Panc1 (cell line): ENCODE measurements at regions not wholly inside any gene's neighbourhood (a gene's known extent, or its start where the extent isn't known, plus 50 kb on each side); places are given as distances from the start of the nearest gene placed in this dataset.

Source experiments
- ATAC-seq: fragments of 200-7000 bp; cut with Tn5 transposase; 2 replicates; pipeline ENCODE4 v1.9.1; 2020; ENCODE audit warnings: mild to moderate bottlenecking, moderate library complexity
- BruUV-seq: library from RNA; stranded (reverse); fragments of 400-500 nt; replicated peaks from 2 replicates; lab custom pipeline; 2021; lab: Mats Ljungman, UMichigan
- CTCF ChIA-PET: fragments of 300-600 bp; sonication (Branson Sonifier 250); formaldehyde crosslinking; loops from one replicate; lab custom pipeline; 2022; ENCODE audit warnings: antibody characterized with exemption; lab: Charles Lee
- POLR2A ChIA-PET: fragments of 300-600 bp; sonication (Branson Sonifier 250); formaldehyde crosslinking; loops from one replicate; lab custom pipeline; 2022; ENCODE audit warnings: antibody characterized with exemption; lab: Charles Lee
- DNase-seq: peaks from one replicate; pipeline ENCODE4 v3.0.0-alpha.2; 2010; ENCODE audit warnings: low read depth, low spot score
- H3K27ac ChIP-seq: 2 replicates; pipeline ENCODE4 v1.5.1; 2011; ENCODE audit warnings: mild to moderate bottlenecking, low read length, inconsistent platforms
- H3K27me3 ChIP-seq: fragments of 200-500 bp; sonication (Bioruptor generic); 2 replicates; pipeline ENCODE4 v1.6.0; 2014; ENCODE audit warnings: low read length, inconsistent platforms; ENCODE audit not compliant: control insufficient read depth, insufficient read depth
- H3K36me3 ChIP-seq: fragments of 200-500 bp; sonication (Bioruptor generic); 2 replicates; pipeline ENCODE4 v1.5.1; 2014; ENCODE audit warnings: inconsistent platforms, mild to moderate bottlenecking, low read length, moderate library complexity; ENCODE audit not compliant: control insufficient read depth, insufficient read depth
- H3K4me1 ChIP-seq: 2 replicates; pipeline ENCODE4 v1.5.1; 2011; ENCODE audit warnings: inconsistent platforms, mild to moderate bottlenecking, low read length, moderate library complexity; ENCODE audit not compliant: control insufficient read depth, insufficient read depth
- H3K4me3 ChIP-seq, 2 experiments: 2 replicates each; pipeline ENCODE4 v1.5.1; 2011 to 2012; ENCODE audit warnings: low read depth in 2 of 2, low read length in 2 of 2, mild to moderate bottlenecking in 2 of 2, inconsistent platforms in 1 of 2, moderate library complexity in 1 of 2
- H3K9me3 ChIP-seq: fragments of 200-500 bp; sonication (Bioruptor generic); 2 replicates; pipeline ENCODE4 v1.5.1; 2014; ENCODE audit warnings: low read depth, mild to moderate bottlenecking, inconsistent platforms, low read length, moderate library complexity; ENCODE audit not compliant: control insufficient read depth, insufficient read depth
- CTCF ChIP-seq: fragments of 450-650 bp; IDR thresholded peaks from 2 replicates; pipeline ENCODE4 v1.5.1; 2017; ENCODE audit warnings: mild to moderate bottlenecking
- POLR2AphosphoS5 ChIP-seq: IDR thresholded peaks from 2 replicates; pipeline ENCODE4 v1.6.1; 2012; ENCODE audit warnings: mild to moderate bottlenecking, low read depth, low read length, moderate library complexity
- REST ChIP-seq, 2 experiments: IDR thresholded peaks; 2 replicates each; pipeline ENCODE4 v1.6.1; 2011 to 2012; ENCODE audit warnings: low read depth in 2 of 2, control low read depth in 1 of 2, low read length in 1 of 2, mild to moderate bottlenecking in 1 of 2, moderate library complexity in 1 of 2; ENCODE audit not compliant: insufficient read depth in 1 of 2
- SIN3A ChIP-seq: IDR thresholded peaks from 2 replicates; pipeline ENCODE4 v1.6.1; 2012; ENCODE audit warnings: low read depth, mild to moderate bottlenecking, low read length, moderate library complexity, borderline replicate concordance; ENCODE audit not compliant: insufficient read depth
- TCF7L2 ChIP-seq: IDR thresholded peaks from 2 replicates; pipeline ENCODE4 v1.6.1; 2011; ENCODE audit warnings: mild to moderate bottlenecking, low read depth, low read length, inconsistent platforms
- in situ Hi-C: cut with HindIII; loops from 2 replicates; pipeline ENCODE4 v1.10.0; 2016; ENCODE audit warnings: low sequenced_read_pairs, low pct_unique_long_range_greater_than_20kb
- intact Hi-C: fragments of 100-400 bp; cut with micrococcal nuclease; formaldehyde crosslinking; loops from one replicate; pipeline ENCODE4 v1.10.0; 2022; ENCODE audit not compliant: unreplicated experiment

DNA sequence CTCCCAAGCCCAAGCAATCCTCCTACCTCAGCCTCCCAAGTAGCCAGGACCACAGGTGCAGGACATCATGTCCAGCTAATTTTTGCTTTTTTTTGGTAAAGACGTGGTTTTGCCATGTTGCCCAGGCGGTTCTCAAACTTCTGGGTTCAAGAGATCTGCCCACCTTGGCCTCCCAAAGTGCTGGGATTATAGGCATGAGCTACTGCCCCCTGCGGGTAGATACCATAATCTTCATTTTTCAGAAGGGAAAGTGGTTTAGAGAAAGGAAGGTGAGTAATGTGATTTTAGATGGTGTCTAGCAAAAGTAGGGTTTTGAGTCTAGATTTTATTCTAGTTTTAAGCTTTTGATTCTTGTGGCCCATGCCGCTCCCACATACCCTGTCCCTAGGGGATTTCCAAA lies 205.3 kb upstream of the CLNK start:
- Histone ChIP-seq H3K27me3 (no peaks in the 10 kb centered on the region), H3K4me1 (no peaks in the 10 kb centered on the region), H3K4me3 (no peak overlapping the region), H3K9me3 (no peaks in the 10 kb centered on the region), H3K36me3 (no peaks in the 10 kb centered on the region), H3K27ac (no peak overlapping the region)
- ChIA-PET CTCF (no interaction called here), POLR2A (no interaction called here)
- DNase-seq (no peak), ATAC-seq (no peak)
- intact Hi-C loops (no loop called here), in situ Hi-C loops (no loop called here)
- no peak for TF ChIP-seq CTCF
- TF ChIP-seq SIN3A: no peak
- TF ChIP-seq REST (IDR thresholded peaks at IDR 0.05; ENCODE audit: insufficient read depth in 1 of 2, low read depth in 2 of 2, low read length in 1 of 2): no peak
- no peak for TF ChIP-seq POLR2AphosphoS5
- TF ChIP-seq TCF7L2: no peak
- no TSS peak for BruUV-seq

DNA sequence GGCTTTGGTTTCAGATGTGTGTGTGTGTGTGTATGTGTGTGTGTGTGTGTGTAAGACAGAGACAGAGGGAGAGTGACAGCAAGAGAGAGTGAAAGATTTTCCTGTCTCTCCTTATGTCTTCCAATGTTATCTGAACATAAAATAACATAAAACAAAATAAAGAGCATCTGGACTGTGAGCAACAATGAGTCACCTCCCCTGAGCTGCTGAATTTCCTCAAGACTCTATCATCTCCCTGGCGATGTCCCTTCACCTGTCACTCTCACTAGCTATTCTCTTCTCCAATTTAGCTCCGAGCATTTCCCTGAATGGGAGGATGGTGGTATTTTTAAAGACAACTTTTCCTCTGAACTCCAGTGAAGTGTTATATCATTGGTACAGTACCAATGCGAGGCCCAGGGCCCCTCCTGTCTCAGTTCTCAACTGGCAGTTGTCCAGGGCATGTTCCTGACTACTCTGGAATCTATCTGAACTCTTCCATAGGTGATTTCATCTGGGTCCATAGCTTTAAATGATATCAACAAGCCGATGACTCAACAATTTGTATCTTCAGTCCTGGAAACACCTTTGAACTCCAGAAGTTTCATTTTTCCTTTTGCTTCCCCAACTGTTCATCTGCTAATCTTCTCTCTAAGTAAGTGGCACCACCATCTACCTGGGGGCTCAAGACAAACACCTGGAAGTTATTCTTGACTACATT lies 195.0 kb upstream of the CLNK start:
- TF ChIP-seq REST (IDR thresholded peaks at IDR 0.05; ENCODE audit: insufficient read depth in 1 of 2, low read depth in 2 of 2, low read length in 1 of 2): no peak
- TF ChIP-seq SIN3A: no peak
- TF ChIP-seq POLR2AphosphoS5: no peak
- TF ChIP-seq TCF7L2: no peak
- TF ChIP-seq CTCF: no peak
- no peaks in the 10 kb centered on the region for H3K27me3 ChIP-seq
- in situ Hi-C loops (no loop called here), intact Hi-C loops (no loop called here)
- ChIA-PET CTCF (no interaction called here), POLR2A (interaction anchor here (0.5 kb wide), 1 partner anchor 42 kb away, joined by 9 read pairs; no protein-coding TSS in a partner anchor)
- no peak overlapping the region for H3K4me3 ChIP-seq
- no TSS peak for BruUV-seq
- H3K9me3 ChIP-seq: no peaks in the 10 kb centered on the region
- H3K4me1 ChIP-seq: no peaks in the 10 kb centered on the region
- no peaks in the 10 kb centered on the region for H3K36me3 ChIP-seq
- DNase-seq (no peak), ATAC-seq (no peak)
- H3K27ac ChIP-seq: no peak overlapping the region
